Activated CD4-positive, alpha-beta T cell treated with anti-CD3 and anti-CD28 coated beads, Interleukin-2, amount 10 ng/mL, durations not matched to agents 7 days and 5 days (primary cell): ENCODE measurements at regions not wholly inside any gene's neighbourhood (a gene's known extent, or its start where the extent isn't known, plus 50 kb on each side); places are given as distances from the start of the nearest gene placed in this dataset.

Source experiments
- CTCF ChIA-PET: fragments of 350-600 bp; sonication (Branson Sonifier 250); formaldehyde crosslinking; loops from one replicate; lab custom pipeline; 2021; ENCODE audit warnings: antibody characterized with exemption; lab: Charles Lee
- POLR2A ChIA-PET: fragments of 350-600 bp; sonication (Branson Sonifier 250); formaldehyde crosslinking; loops from one replicate; lab custom pipeline; 2021; ENCODE audit warnings: antibody characterized with exemption; lab: Charles Lee
- DNase-seq: peaks from one replicate; pipeline ENCODE4 v3.0.0-alpha.2; 2020
- H3K27ac Mint-ChIP-seq: one replicate; pipeline ENCODE4 v1.8.0; 2021; ENCODE audit warnings: mild to moderate bottlenecking, moderate library complexity, mixed read lengths
- H3K27me3 Mint-ChIP-seq: one replicate; pipeline ENCODE4 v1.8.0; 2021; ENCODE audit warnings: mixed read lengths
- H3K36me3 Mint-ChIP-seq: one replicate; pipeline ENCODE4 v1.8.0; 2021; ENCODE audit warnings: low read depth, mixed read lengths
- H3K4me1 Mint-ChIP-seq: one replicate; pipeline ENCODE4 v1.8.0; 2021; ENCODE audit warnings: mixed read lengths
- H3K4me3 Mint-ChIP-seq: one replicate; pipeline ENCODE4 v1.8.0; 2021; ENCODE audit warnings: mild to moderate bottlenecking, moderate library complexity, mixed read lengths
- H3K9me3 Mint-ChIP-seq: one replicate; pipeline ENCODE4 v1.8.0; 2021; ENCODE audit warnings: mixed read lengths

GRCh38 chr10:4649886-4650508 is 176.0 kb upstream of the AKR1E2 start:
- no peak for DNase-seq
- CTCF ChIA-PET, result no interaction called here
- Mint-ChIP-seq H3K9me3 (no peaks in the 10 kb centered on the region), H3K27me3 (peaks cover 4% of the 10 kb centered on the region), H3K4me3 (no peak overlapping the region), H3K36me3 (no peaks in the 10 kb centered on the region), H3K4me1 (peaks cover 25% of the 10 kb centered on the region), H3K27ac (no peak overlapping the region)
- POLR2A ChIA-PET, result no interaction called here

DNA sequence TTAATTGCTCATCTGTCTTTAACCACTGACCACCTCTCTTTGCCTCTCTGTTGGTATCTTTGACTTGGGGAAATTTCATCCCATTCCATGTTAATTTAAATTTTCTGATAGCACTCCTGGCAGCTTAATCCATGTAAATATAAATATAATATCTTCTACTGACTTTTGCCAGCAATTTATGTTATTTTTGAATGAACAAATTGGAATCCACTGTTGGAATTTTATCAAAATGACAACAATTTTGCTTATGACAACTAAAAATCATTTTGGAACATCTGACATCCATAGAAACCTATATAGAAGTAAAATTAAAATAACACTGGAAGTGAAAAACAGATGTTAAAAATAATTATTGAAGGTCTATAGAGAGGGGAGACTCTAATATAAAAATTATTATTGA is 176.5 kb upstream of the AKR1E2 start:
- Mint-ChIP-seq H3K4me1 (peaks cover 25% of the 10 kb centered on the region), H3K27me3 (peaks cover 3% of the 10 kb centered on the region), H3K4me3 (no peak overlapping the region), H3K36me3 (no peaks in the 10 kb centered on the region), H3K27ac (no peak overlapping the region), H3K9me3 (no peaks in the 10 kb centered on the region)
- DNase-seq, result no peak
- CTCF ChIA-PET, result no interaction called here
- POLR2A ChIA-PET, result no interaction called here

GRCh38 chr10:4648999-4649398 is 177.0 kb upstream of the AKR1E2 start:
- DNase-seq, result no peak
- Mint-ChIP-seq H3K4me1 (peaks cover 25% of the 10 kb centered on the region), H3K27me3 (peaks cover 2% of the 10 kb centered on the region), H3K9me3 (no peaks in the 10 kb centered on the region), H3K4me3 (no peak overlapping the region), H3K27ac (no peak overlapping the region), H3K36me3 (no peaks in the 10 kb centered on the region)
- CTCF ChIA-PET, result no interaction called here
- POLR2A ChIA-PET, result no interaction called here

DNA sequence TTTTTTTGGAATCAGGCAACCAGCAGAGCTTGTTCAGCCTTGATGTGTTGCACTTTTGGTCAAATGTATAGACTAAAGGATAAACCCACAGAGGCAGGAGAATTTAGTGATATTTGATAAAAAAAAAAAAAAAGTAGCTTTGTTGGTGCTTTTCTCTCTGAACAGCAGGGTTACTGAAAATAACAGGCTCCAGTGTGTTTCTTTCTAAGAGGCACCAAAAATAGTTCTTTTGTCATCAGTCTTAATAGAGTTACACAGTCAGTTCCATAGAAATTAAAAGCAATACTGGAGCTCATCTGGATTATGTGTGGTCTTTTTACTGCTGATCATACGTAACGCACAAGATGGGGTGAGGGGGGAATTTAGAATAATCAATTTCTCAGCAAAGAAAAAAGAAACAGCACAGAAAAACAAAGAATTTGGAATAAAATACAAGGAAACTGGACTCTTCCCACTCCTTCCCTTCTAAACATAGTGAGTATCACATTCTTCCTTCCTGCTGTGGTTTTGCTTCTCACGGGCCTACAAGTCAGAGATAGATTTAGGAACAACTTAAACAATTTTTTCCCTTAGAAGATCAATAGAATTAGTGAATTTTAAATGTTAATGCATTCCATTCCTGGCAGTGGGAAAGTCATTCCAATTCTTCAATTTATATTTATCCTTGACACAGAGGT is 178.8 kb upstream of the AKR1E2 start:
- Mint-ChIP-seq H3K36me3 (no peaks in the 10 kb centered on the region), H3K27ac (no peak overlapping the region), H3K27me3 (peaks cover 2% of the 10 kb centered on the region), H3K4me3 (no peak overlapping the region), H3K9me3 (no peaks in the 10 kb centered on the region), H3K4me1 (peaks cover 20% of the 10 kb centered on the region)
- ChIA-PET CTCF (interaction anchor here (0.7 kb wide), 1 partner anchor 783 kb away, joined by 3 read pairs; no protein-coding TSS in a partner anchor), POLR2A (interaction anchor here (0.7 kb wide), 1 partner anchor 61 kb away, joined by 4 read pairs; no protein-coding TSS in a partner anchor)
- DNase-seq, result no peak

GRCh38 chr10:4646547-4646946 is 179.5 kb upstream of the AKR1E2 start:
- Mint-ChIP-seq H3K4me3 (no peak overlapping the region), H3K27ac (no peak overlapping the region), H3K9me3 (no peaks in the 10 kb centered on the region), H3K27me3 (peaks cover 2% of the 10 kb centered on the region), H3K36me3 (no peaks in the 10 kb centered on the region), H3K4me1 (peaks cover 13% of the 10 kb centered on the region)
- ChIA-PET CTCF (no interaction called here), POLR2A (interaction anchor here (0.7 kb wide), 1 partner anchor 61 kb away, joined by 4 read pairs; no protein-coding TSS in a partner anchor)
- no peak for DNase-seq

- H3K27ac Mint-ChIP-seq, result no peak overlapping the region
- no peaks in the 10 kb centered on the region for H3K36me3 Mint-ChIP-seq
- no peaks in the 10 kb centered on the region for H3K9me3 Mint-ChIP-seq
- peaks cover 7% of the 10 kb centered on the region for H3K4me1 Mint-ChIP-seq
- no peak for DNase-seq
- ChIA-PET CTCF (interaction anchor here (0.7 kb wide), 1 partner anchor 1294 kb away, joined by 3 read pairs; no protein-coding TSS in a partner anchor), POLR2A (no interaction called here)
- H3K27me3 Mint-ChIP-seq, result peaks cover 2% of the 10 kb centered on the region
- no peak overlapping the region for H3K4me3 Mint-ChIP-seq
These were observed 180.2 kb upstream of the AKR1E2 start for GRCh38 chr10:4645836-4646235.

DNA sequence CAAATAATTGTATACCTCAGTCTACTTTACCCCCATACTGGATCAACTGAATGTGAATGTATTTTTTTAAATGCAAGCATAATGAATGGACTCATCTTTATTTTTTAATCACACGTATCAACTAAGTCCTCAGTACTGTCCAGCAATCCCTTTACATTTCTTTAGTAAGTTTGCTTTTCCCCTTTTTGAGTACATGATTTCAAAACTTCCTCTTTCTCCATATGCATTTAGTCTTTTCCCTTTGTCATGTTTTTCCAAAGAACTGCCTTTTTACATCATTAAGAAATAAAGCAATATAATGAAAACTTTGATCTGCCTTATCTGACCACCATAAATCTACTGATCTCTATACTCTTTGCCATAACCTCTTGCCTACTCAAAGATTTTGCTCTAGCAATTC is 182.5 kb upstream of the AKR1E2 start:
- CTCF ChIA-PET, result no interaction called here

DNA sequence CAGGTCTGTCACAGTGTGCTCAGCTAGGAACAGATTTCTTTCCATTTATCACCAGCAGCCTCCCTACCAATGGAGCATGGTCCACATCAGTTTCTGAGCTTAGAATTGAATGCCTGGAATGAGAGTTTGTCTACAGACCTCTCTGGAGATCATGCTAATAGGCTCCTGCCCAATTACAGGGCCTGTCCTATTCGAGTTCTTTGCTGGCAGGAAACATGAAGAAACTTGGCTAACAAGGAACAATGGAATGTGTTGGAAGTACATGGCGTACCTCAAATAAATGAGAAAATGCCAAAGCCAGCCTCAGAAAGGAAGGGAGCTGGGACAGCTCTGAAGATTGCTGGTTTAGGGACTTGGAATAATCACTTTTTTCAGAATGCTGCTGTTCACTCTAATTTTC is 186.0 kb upstream of the AKR1E2 start:
- ChIA-PET CTCF (no interaction called here), POLR2A (interaction anchor here (0.6 kb wide), 1 partner anchor 1547 kb away, joined by 5 read pairs; no protein-coding TSS in a partner anchor)
- H3K27ac Mint-ChIP-seq, result no peak overlapping the region

More for the DNA sequence above, 182.5 kb upstream of the AKR1E2 start:
- Mint-ChIP-seq H3K9me3 (no peaks in the 10 kb centered on the region), H3K4me1 (no peaks in the 10 kb centered on the region), H3K27me3 (peaks cover 4% of the 10 kb centered on the region), H3K36me3 (no peaks in the 10 kb centered on the region), H3K4me3 (no peak overlapping the region), H3K27ac (no peak overlapping the region)
- POLR2A ChIA-PET, result no interaction called here
- DNase-seq, result no peak

DNA sequence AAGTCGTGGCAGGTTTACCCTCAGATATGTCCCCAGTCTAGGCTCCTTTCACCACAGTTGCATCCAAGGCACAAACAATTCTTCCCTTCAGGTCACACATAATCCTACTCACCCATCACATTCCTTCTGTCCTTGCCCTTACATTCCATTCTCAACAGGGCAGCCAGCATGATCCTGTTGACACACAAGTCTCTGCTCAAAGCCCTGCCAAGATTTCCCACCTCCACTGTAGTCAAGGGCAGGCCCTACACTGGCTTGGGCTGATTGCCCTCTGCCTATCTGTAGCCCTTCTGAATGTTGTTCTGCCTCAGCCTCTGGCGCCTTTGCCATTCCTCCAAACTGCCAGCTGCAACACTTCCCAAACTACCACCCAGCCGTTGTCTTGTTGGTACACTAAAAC is 187.9 kb upstream of the AKR1E2 start:
- Mint-ChIP-seq H3K27me3 (peaks cover 2% of the 10 kb centered on the region), H3K4me1 (no peaks in the 10 kb centered on the region), H3K9me3 (no peaks in the 10 kb centered on the region), H3K36me3 (no peaks in the 10 kb centered on the region), H3K27ac (no peak overlapping the region), H3K4me3 (no peak overlapping the region)
- no peak for DNase-seq
- ChIA-PET POLR2A (no interaction called here), CTCF (no interaction called here)

More for the DNA sequence above, 186.0 kb upstream of the AKR1E2 start:
- no peak overlapping the region for H3K4me3 Mint-ChIP-seq
- no peaks in the 10 kb centered on the region for H3K36me3 Mint-ChIP-seq
- peaks cover 2% of the 10 kb centered on the region for H3K27me3 Mint-ChIP-seq
- H3K4me1 Mint-ChIP-seq, result no peaks in the 10 kb centered on the region
- DNase-seq, result no peak
- H3K9me3 Mint-ChIP-seq, result no peaks in the 10 kb centered on the region

DNA sequence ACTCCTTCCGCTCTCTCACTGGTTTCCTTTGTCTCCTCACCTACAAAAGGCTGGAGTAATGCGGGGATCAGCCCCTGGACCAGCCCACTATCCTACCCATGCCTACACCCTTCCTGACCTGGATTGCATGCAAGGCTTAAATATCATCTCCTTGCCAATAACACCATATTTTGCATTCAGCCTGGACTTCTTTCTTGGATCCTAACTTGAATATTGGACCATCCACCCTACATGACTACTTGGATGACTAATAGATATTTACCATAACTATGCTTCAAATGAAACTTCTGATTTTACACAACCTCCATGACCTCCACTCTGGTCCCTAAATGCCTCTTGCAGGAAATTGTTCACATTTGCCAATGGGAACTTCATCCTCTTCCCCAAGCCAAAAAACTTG is 188.3 kb upstream of the AKR1E2 start:
- no peaks in the 10 kb centered on the region for H3K9me3 Mint-ChIP-seq
- ChIA-PET POLR2A (no interaction called here), CTCF (interaction anchor here (0.7 kb wide), 1 partner anchor 27 kb away, joined by 4 read pairs; no protein-coding TSS in a partner anchor)
- no peak overlapping the region for H3K4me3 Mint-ChIP-seq
- peaks cover 2% of the 10 kb centered on the region for H3K27me3 Mint-ChIP-seq
- H3K27ac Mint-ChIP-seq, result no peak overlapping the region
- no peak for DNase-seq
- H3K4me1 Mint-ChIP-seq, result no peaks in the 10 kb centered on the region
- no peaks in the 10 kb centered on the region for H3K36me3 Mint-ChIP-seq

GRCh38 chr10:4635883-4636282 is 190.1 kb upstream of the AKR1E2 start:
- H3K36me3 Mint-ChIP-seq, result no peaks in the 10 kb centered on the region
- H3K4me3 Mint-ChIP-seq, result no peak overlapping the region
- CTCF ChIA-PET, result interaction anchor here (1.0 kb wide), 1 partner anchor 33 kb away, joined by 3 read pairs; no protein-coding TSS in a partner anchor
- H3K27me3 Mint-ChIP-seq, result peaks cover 2% of the 10 kb centered on the region
- H3K4me1 Mint-ChIP-seq, result no peaks in the 10 kb centered on the region
- no peak for DNase-seq
- H3K27ac Mint-ChIP-seq, result no peak overlapping the region
- POLR2A ChIA-PET, result no interaction called here
- H3K9me3 Mint-ChIP-seq, result no peaks in the 10 kb centered on the region

GRCh38 chr10:4635388-4635787 is 190.6 kb upstream of the AKR1E2 start:
- DNase-seq, result no peak
- no peak overlapping the region for H3K27ac Mint-ChIP-seq
- ChIA-PET CTCF (interaction anchor here (0.6 to 1.0 kb wide), 2 partner anchors 32 to 370 kb away, joined by 3 read pairs; no protein-coding TSS in a partner anchor), POLR2A (no interaction called here)
- no peaks in the 10 kb centered on the region for H3K36me3 Mint-ChIP-seq
- H3K4me1 Mint-ChIP-seq, result no peaks in the 10 kb centered on the region
- no peaks in the 10 kb centered on the region for H3K9me3 Mint-ChIP-seq
- no peak overlapping the region for H3K4me3 Mint-ChIP-seq
- peaks cover under 1% of the 10 kb centered on the region for H3K27me3 Mint-ChIP-seq

DNA sequence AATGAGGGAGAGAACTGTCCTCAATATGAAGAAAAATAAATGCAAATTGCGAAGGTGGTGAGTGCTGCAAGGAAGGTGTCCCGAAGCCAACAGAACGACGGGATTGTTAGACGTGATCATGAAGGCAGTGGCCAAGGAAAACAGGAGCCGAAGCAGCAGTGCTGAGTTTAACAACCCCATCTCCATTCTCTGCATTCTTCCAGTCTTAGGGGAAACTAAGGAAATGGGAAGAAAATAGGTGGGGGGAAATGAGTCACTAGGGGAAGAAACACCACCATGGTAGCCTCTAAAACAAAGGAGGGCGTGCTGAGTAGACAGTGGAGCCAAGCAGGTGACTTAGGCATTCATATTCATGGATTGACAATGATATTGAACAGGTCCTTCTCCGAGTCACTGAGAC is 192.2 kb upstream of the AKR1E2 start:
- CTCF ChIA-PET, result no interaction called here

More for the DNA sequence above, 192.2 kb upstream of the AKR1E2 start:
- Mint-ChIP-seq H3K4me3 (no peak overlapping the region), H3K36me3 (no peaks in the 10 kb centered on the region), H3K27me3 (no peaks in the 10 kb centered on the region), H3K27ac (no peak overlapping the region), H3K9me3 (no peaks in the 10 kb centered on the region), H3K4me1 (no peaks in the 10 kb centered on the region)
- POLR2A ChIA-PET, result no interaction called here
- DNase-seq, result no peak
